SK-N-SH (cell line): ENCODE measurements at regions not wholly inside any gene's neighbourhood (a gene's known extent, or its start where the extent isn't known, plus 50 kb on each side); places are given as distances from the start of the nearest gene placed in this dataset.

Experiments used
- CTCF ChIA-PET: fragments of 300-600, 350-600 bp; formaldehyde crosslinking; extraction: SDS; loops from one replicate; lab custom pipeline; 2021; lab: Yijun Ruan, JAX
- POLR2A ChIA-PET: fragments of 350-600 bp; sonication (Branson Sonifier 250); formaldehyde crosslinking; extraction: SDS; loops from one replicate; lab custom pipeline; 2020; ENCODE audit warnings: antibody characterized with exemption, inconsistent platforms; lab: Yijun Ruan, JAX
- DNase-seq: peaks from one replicate; pipeline ENCODE4 v3.0.0; 2012
- H2AFZ ChIP-seq: fragments of 200-600 bp; sonication (generic); 2 replicates; pipeline ENCODE4 v1.8.1; 2016; ENCODE audit warnings: antibody characterized with exemption, mild to moderate bottlenecking, low read depth
- H3F3A ChIP-seq: fragments of 200-600 bp; sonication (generic); replicated peaks from 2 replicates; pipeline ENCODE3; 2016; ENCODE audit warnings: antibody characterized with exemption, mild to moderate bottlenecking; ENCODE audit not compliant: insufficient read depth
- H3K27ac ChIP-seq, 2 experiments: fragments of 200-500 bp in 1 of 2; fragments of 200-600 bp in 1 of 2; sonication (Bioruptor generic) in 1 of 2; sonication (generic), shearing (Covaris generic) in 1 of 2; 2 replicates each; pipeline versions ENCODE4 v1.5.1 to v1.6.1; 2014 to 2016; ENCODE audit warnings: low read depth in 2 of 2, inconsistent platforms in 1 of 2, low read length in 1 of 2, mild to moderate bottlenecking in 1 of 2, mixed read lengths in 1 of 2
- H3K27me3 ChIP-seq: fragments of 200-600 bp; sonication (generic), shearing (Covaris generic); 2 replicates; pipeline ENCODE4 v1.6.1; 2016; ENCODE audit warnings: mixed run types; ENCODE audit not compliant: insufficient read depth
- H3K36me3 ChIP-seq, 2 experiments: fragments of 200-500 bp in 1 of 2; fragments of 200-600 bp in 1 of 2; sonication (Bioruptor generic) in 1 of 2; sonication (generic) in 1 of 2; replicated peaks in 1 of 2; 2 replicates each; pipeline versions ENCODE3 to v1.5.1; 2014 to 2016; ENCODE audit warnings: low read length in 1 of 2, mild to moderate bottlenecking in 1 of 2; ENCODE audit not compliant: insufficient read depth in 2 of 2, control insufficient read depth in 1 of 2
- H3K4me1 ChIP-seq, 2 experiments: fragments of 200-500 bp in 1 of 2; fragments of 200-600 bp in 1 of 2; sonication (Bioruptor generic) in 1 of 2; sonication (generic), shearing (Covaris generic) in 1 of 2; 2 replicates each; pipeline versions ENCODE4 v1.5.1 to v1.6.1; 2014 to 2016; ENCODE audit warnings: low read depth in 1 of 2, low read length in 1 of 2, mixed run types in 1 of 2; ENCODE audit not compliant: insufficient read depth in 2 of 2, control insufficient read depth in 1 of 2
- H3K4me2 ChIP-seq: fragments of 200-600 bp; sonication (generic), shearing (Covaris generic); 2 replicates; pipeline ENCODE4 v1.6.1; 2017; ENCODE audit warnings: mixed run types
- H3K4me3 ChIP-seq, 2 experiments: fragments of 200-500 bp in 1 of 2; fragments of 200-600 bp in 1 of 2; sonication (Bioruptor generic) in 1 of 2; sonication (generic), shearing (Covaris generic) in 1 of 2; 2 replicates each; pipeline versions ENCODE4 v1.5.1 to v1.8.1; 2014 to 2016; ENCODE audit warnings: low read depth in 2 of 2, inconsistent platforms in 1 of 2, low read length in 1 of 2, mild to moderate bottlenecking in 1 of 2, mixed read lengths in 1 of 2, moderate library complexity in 1 of 2
- H3K79me2 ChIP-seq: fragments of 200-600 bp; sonication (generic); 2 replicates; pipeline ENCODE4 v1.8.1; 2017; ENCODE audit warnings: mild to moderate bottlenecking; ENCODE audit not compliant: insufficient read depth
- H3K9ac ChIP-seq: fragments of 200-600 bp; sonication (generic); 2 replicates; pipeline ENCODE4 v1.6.1; 2017; ENCODE audit warnings: mixed run types
- H3K9me2 ChIP-seq: fragments of 200-600 bp; sonication (generic); 2 replicates; pipeline ENCODE4 v1.6.1; 2017; ENCODE audit warnings: mixed run types
- H3K9me3 ChIP-seq: fragments of 200-600 bp; sonication (generic); 2 replicates; pipeline ENCODE4 v1.6.1; 2017; ENCODE audit warnings: mixed run types, mild to moderate bottlenecking, moderate library complexity
- H4K20me1 ChIP-seq: fragments of 200-600 bp; sonication (generic); 2 replicates; pipeline ENCODE4 v1.6.1; 2017; ENCODE audit warnings: mild to moderate bottlenecking, mixed run types; ENCODE audit not compliant: insufficient read depth
- CHD2 ChIP-seq: fragments of 150-350 bp; IDR thresholded peaks from 2 replicates; pipeline ENCODE4 v1.6.1; 2018; ENCODE audit warnings: low read length; ENCODE audit not compliant: partially characterized antibody
- ELF1 ChIP-seq: IDR thresholded peaks from 2 replicates; pipeline ENCODE4 v1.4.0; 2012
- FOXJ3 ChIP-seq: sonication (generic); formaldehyde crosslinking; IDR thresholded peaks from 2 replicates; pipeline ENCODE4 v1.5.1; 2020; ENCODE audit warnings: mild to moderate bottlenecking, missing genetic modification reagents
- GATA2 ChIP-seq: sonication (generic); formaldehyde crosslinking; IDR thresholded peaks from 2 replicates; pipeline ENCODE4 v1.5.0; 2020; ENCODE audit warnings: mild to moderate bottlenecking, missing genetic modification reagents
- IRF3 ChIP-seq: fragments of 150-350 bp; IDR thresholded peaks from 2 replicates; pipeline ENCODE4 v1.6.1; 2016; ENCODE audit warnings: mild to moderate bottlenecking, low read depth, low read length
- MAX ChIP-seq: IDR thresholded peaks from 2 replicates; pipeline ENCODE4 v1.4.0; 2012; ENCODE audit warnings: low read depth
- NFIC ChIP-seq: IDR thresholded peaks from 2 replicates; pipeline ENCODE4 v1.4.0; 2012; ENCODE audit warnings: borderline replicate concordance
- RCOR1 ChIP-seq: fragments of 150-350 bp; IDR thresholded peaks from 2 replicates; pipeline ENCODE4 v1.6.1; 2017; ENCODE audit warnings: antibody characterized with exemption, low read length
- REST ChIP-seq: IDR thresholded peaks from 2 replicates; pipeline ENCODE4 v1.6.1; 2012; ENCODE audit warnings: mild to moderate bottlenecking, low read depth, low read length, moderate library complexity
- RFX5 ChIP-seq: IDR thresholded peaks from 2 replicates; pipeline ENCODE4 v1.6.1; 2012; ENCODE audit warnings: mild to moderate bottlenecking, improper control_type of control experiment, low read length
- SIN3A ChIP-seq: IDR thresholded peaks from 2 replicates; pipeline ENCODE4 v1.6.1; 2012; ENCODE audit warnings: low read depth, mild to moderate bottlenecking, low read length, moderate library complexity, borderline replicate concordance
- SMC3 ChIP-seq: IDR thresholded peaks from 2 replicates; pipeline ENCODE4 v1.6.1; 2012; ENCODE audit warnings: low read depth, low read length, improper control_type of control experiment
- TCF12 ChIP-seq: IDR thresholded peaks from 2 replicates; pipeline ENCODE4 v1.4.0; 2012
- TEAD4 ChIP-seq: IDR thresholded peaks from 2 replicates; pipeline ENCODE4 v1.4.0; 2012; ENCODE audit warnings: mild to moderate bottlenecking, borderline replicate concordance; ENCODE audit not compliant: insufficient read depth
- USF1 ChIP-seq: IDR thresholded peaks from 2 replicates; pipeline ENCODE4 v1.4.0; 2012; ENCODE audit warnings: low read depth, borderline replicate concordance
- ZBTB33 ChIP-seq: IDR thresholded peaks from 2 replicates; pipeline ENCODE4 v1.4.0; 2012; ENCODE audit warnings: low read depth, borderline replicate concordance
- WGBS: methylation state at CpG from one replicate; pipeline ENCODE4 v1.1.6; 2017; ENCODE audit warnings: low lambda C conversion rate; 5-methylcytosine and 5-hydroxymethylcytosine counted together

GRCh38 chr7:46174196-46174580, 253.1 kb upstream of the IGFBP3 start:
- DNase-seq: no peak
- Histone ChIP-seq H3F3A (peaks cover 13% of the 10 kb centered on the region), H3K4me1 (peaks cover 0 to 22% of the 10 kb centered on the region in 2 experiments; a peak in 3 of 4 replicates), H3K9me3 (no peaks in the 10 kb centered on the region), H3K4me3 (no peak overlapping the region), H2AFZ (no peak overlapping the region), H3K79me2 (no peaks in the 10 kb centered on the region), H3K4me2 (no peak overlapping the region), H3K27ac (no peak overlapping the region), H3K9ac (no peak overlapping the region), H4K20me1 (no peaks in the 10 kb centered on the region), H3K27me3 (no peaks in the 10 kb centered on the region), H3K9me2 (no peaks in the 10 kb centered on the region), H3K36me3 (no peaks in the 10 kb centered on the region)
- 38% methylated on average over 2 of the region's 2 CpGs for WGBS
- CTCF ChIA-PET: no interaction called here
- TF ChIP-seq RCOR1: no peak
- TF ChIP-seq SIN3A: no peak
- TF ChIP-seq IRF3: no peak
- no peak for TF ChIP-seq REST
- TF ChIP-seq USF1: no peak
- TF ChIP-seq FOXJ3 (CRISPR knock-in tag): no peak
- no peak for TF ChIP-seq CHD2
- no peak for TF ChIP-seq TCF12
- TF ChIP-seq RFX5: no peak
- no peak for TF ChIP-seq SMC3
- no peak for TF ChIP-seq NFIC
- TF ChIP-seq GATA2 (CRISPR knock-in tag): no peak
- no peak for TF ChIP-seq TEAD4
- no peak for TF ChIP-seq MAX
- TF ChIP-seq ZBTB33: no peak
- TF ChIP-seq ELF1: no peak
- POLR2A ChIA-PET: no interaction called here
